Upper lobe of left lung (tissue), 4 donors: ENCODE measurements at regions not wholly inside any gene's neighbourhood (a gene's known extent, or its start where the extent isn't known, plus 50 kb on each side); places are given as distances from the start of the nearest gene placed in this dataset.

Experiments used
- CTCF ChIP-seq, 6 experiments: fragments of 450-650 bp in 4 of 6; fragments of 200-600 bp in 2 of 6; sonication (generic) in 2 of 6; IDR thresholded peaks; one replicate each; pipeline ENCODE4 v1.5.1; 2016 to 2019; ENCODE audit warnings: antibody characterized with exemption in 6 of 6
- POLR2A ChIP-seq, 4 donors: fragments of 450-650 bp; IDR thresholded peaks; one replicate each; pipeline ENCODE4 v1.5.1; 2016 to 2017; ENCODE audit warnings: antibody characterized with exemption in 4 of 4, mild to moderate bottlenecking in 2 of 4

DNA sequence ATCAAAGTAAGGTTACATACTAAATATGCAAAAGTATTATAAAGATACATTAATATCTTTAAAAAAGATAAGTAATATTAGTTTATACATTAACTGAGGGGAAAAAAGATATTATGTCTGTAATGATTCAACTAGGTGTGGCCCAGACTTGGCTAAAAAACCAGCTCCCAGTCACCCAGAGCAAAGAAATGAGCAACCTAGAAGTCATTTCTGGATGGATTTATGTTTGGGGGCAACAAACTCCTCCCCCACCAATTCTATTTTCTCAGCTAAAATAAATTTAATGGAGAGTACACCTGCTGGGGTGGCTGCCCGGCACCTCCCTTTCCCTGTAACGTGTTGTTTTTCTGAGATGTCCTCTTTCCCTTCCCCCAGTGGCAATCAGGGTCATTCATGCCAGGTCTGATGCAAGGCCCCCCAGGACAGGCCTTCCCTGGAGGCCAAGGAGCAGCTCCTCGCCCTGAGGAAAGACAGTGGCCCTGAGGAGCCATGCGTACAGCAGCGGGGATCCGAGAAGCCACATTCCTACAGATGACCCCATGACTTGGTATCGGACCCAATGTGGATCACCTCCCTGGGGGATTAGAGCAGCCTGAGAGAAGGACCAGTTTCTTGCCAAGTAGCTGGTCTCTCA lies 78.6 kb upstream of the DOCK9 start:
- TF ChIP-seq POLR2A (IDR thresholded peaks at IDR 0.05) = no peak
- TF ChIP-seq CTCF (IDR thresholded peaks at IDR 0.05) = no peak
